ENCODE measurements at regions not wholly inside any gene's neighbourhood (a gene's known extent, or its start where the extent isn't known, plus 50 kb on each side); places are given as distances from the start of the nearest gene placed in this dataset.

DNA sequence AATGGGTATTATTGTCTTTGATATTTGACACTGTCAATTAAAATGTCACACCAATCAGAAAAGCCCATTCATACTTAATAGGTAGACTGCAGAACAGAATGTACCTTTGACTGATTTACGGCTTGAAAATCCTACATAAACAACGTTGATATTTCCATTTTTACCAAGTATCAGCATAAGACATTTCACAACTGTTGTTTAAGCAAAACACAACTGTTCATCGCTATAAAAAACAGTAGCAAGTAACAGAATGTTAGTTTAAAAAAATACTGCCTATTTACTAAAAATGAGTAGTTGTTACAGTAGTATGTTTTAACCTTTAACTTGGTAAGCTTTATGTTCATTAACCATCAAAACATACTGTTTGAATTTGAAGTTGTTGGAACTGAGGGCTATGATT is 1096.6 kb downstream of the PCDH17 start:
- no peak for DNase-seq (ENCODE audit: extremely low read depth, low read depth)
- no peak overlapping the region for H3K4me3 ChIP-seq (replicated peaks; ENCODE audit: low read depth, low read length)
- TF ChIP-seq CTCF (IDR thresholded peaks at IDR 0.05; ENCODE audit: low read depth, low read length, missing control alignments) = no peak

DNA sequence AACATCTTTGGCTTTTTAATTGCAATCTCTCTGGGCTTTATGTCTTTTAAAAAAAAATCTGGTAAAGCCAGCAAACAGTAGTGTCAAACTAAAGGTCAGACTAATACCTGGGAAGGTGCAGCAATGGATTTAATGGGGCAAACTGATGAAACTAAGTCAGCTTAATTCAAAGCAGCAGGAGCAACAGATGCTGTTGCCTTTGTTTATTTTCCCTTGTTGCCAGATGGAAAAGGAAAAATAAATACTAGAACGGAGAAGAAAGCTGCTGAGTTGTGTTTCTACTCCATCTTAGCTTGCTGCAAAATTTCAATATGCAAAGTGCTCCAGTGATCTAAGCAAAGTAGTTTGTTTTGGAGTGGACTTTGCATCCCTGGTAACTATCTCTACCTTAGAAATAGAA is 1097.8 kb downstream of the PCDH17 start:
- H3K4me3 ChIP-seq (replicated peaks; ENCODE audit: low read depth, low read length) = no peak overlapping the region
- no peak for DNase-seq (ENCODE audit: extremely low read depth, low read depth)
- no peak for TF ChIP-seq CTCF (IDR thresholded peaks at IDR 0.05; ENCODE audit: low read depth, low read length, missing control alignments)

- no peak for DNase-seq (ENCODE audit: extremely low read depth, low read depth)
- H3K4me3 ChIP-seq (replicated peaks; ENCODE audit: low read depth, low read length) = no peak overlapping the region
- no peak for TF ChIP-seq CTCF (IDR thresholded peaks at IDR 0.05; ENCODE audit: low read depth, low read length, missing control alignments)
Measured at GRCh38 chr13:58744686-58745085, 1113.1 kb downstream of the PCDH17 start.

- TF ChIP-seq CTCF (IDR thresholded peaks at IDR 0.05; ENCODE audit: low read depth, low read length, missing control alignments) = no peak
- DNase-seq (ENCODE audit: extremely low read depth, low read depth) = no peak
- H3K4me3 ChIP-seq (replicated peaks; ENCODE audit: low read depth, low read length) = no peak overlapping the region
Measured at GRCh38 chr13:58767566-58767965, 1136.0 kb downstream of the PCDH17 start.

GRCh38 chr13:58773280-58773859 is 1141.8 kb downstream of the PCDH17 start:
- H3K4me3 ChIP-seq (replicated peaks; ENCODE audit: low read depth, low read length) = no peak overlapping the region
- no peak for DNase-seq (ENCODE audit: extremely low read depth, low read depth)
- no peak for TF ChIP-seq CTCF (IDR thresholded peaks at IDR 0.05; ENCODE audit: low read depth, low read length, missing control alignments)

GRCh38 chr13:58782736-58783135 is 1151.2 kb downstream of the PCDH17 start:
- no peak for TF ChIP-seq CTCF (IDR thresholded peaks at IDR 0.05; ENCODE audit: low read depth, low read length, missing control alignments)

GRCh38 chr13:58792854-58793253 is 1161.3 kb downstream of the PCDH17 start:
- TF ChIP-seq CTCF (IDR thresholded peaks at IDR 0.05; ENCODE audit: low read depth, low read length, missing control alignments) = no peak
- no peak for DNase-seq (ENCODE audit: extremely low read depth, low read depth)
- no peak overlapping the region for H3K4me3 ChIP-seq (replicated peaks; ENCODE audit: low read depth, low read length)

More at GRCh38 chr13:58782736-58783135, 1151.2 kb downstream of the PCDH17 start:
- H3K4me3 ChIP-seq (replicated peaks; ENCODE audit: low read depth, low read length) = no peak overlapping the region
- no peak for DNase-seq (ENCODE audit: extremely low read depth, low read depth)
